Lower leg skin (tissue), 4 donors: ENCODE measurements at regions not wholly inside any gene's neighbourhood (a gene's known extent, or its start where the extent isn't known, plus 50 kb on each side); places are given as distances from the start of the nearest gene placed in this dataset.

ENCODE experiments used
- DNase-seq, 2 donors: peaks; one replicate each; pipeline ENCODE4 v3.0.0-alpha.2; 2019; ENCODE audit warnings: low spot score in 2 of 2
- H3K4me3 ChIP-seq: fragments of 200-600 bp; sonication (generic); 2 replicates; pipeline ENCODE4 v1.5.1; 2017; ENCODE audit warnings: mild to moderate bottlenecking, low read depth; ENCODE audit not compliant: poor library complexity, severe bottlenecking
- POLR2A ChIP-seq, 2 donors: fragments of 450-650 bp; IDR thresholded peaks; one replicate each; pipeline ENCODE4 v1.6.1; 2016 to 2017; ENCODE audit warnings: antibody characterized with exemption in 2 of 2, mild to moderate bottlenecking in 1 of 2, moderate library complexity in 1 of 2
- WGBS, 2 donors: methylation state at CpG; one replicate each; pipeline ENCODE4 v1.1.5; 2018; 5-methylcytosine and 5-hydroxymethylcytosine counted together
- intact Hi-C: fragments of 100-400 bp; cut with DNase I; formaldehyde crosslinking; loops from one replicate; pipeline ENCODE4 v1.15.0; 2023; ENCODE audit warnings: low total_unique reads
- TF ChIP-seq, protein P1 (sequence below), 3 donors: fragments of 450-650 bp; IDR thresholded peaks; one replicate each; pipeline ENCODE4 v1.5.1; 2016; ENCODE audit warnings: antibody characterized with exemption in 3 of 3, mild to moderate bottlenecking in 3 of 3, moderate library complexity in 2 of 3

DNA sequence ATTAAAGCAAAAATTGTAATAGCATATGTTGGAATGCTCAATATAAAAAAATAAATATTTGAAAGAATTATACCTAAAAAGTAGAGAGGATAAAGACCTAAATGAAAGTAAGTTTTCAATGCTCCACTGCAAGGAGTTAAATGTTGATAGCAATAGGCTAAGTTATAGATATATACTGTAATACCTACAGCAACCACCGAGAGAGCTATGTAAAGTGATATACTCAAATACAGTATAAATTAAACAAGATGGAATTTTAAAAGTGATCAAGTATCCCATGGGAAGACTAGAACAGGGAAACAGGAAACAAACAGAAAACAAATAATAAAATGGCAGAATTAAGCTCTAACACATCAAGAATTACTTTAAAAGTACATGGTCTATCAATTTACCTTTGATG lies 73.9 kb downstream of the CASP3 start:
- WGBS, 2 donors, result 39 to 51% methylated on average over 1 of the region's 1 CpG

DNA sequence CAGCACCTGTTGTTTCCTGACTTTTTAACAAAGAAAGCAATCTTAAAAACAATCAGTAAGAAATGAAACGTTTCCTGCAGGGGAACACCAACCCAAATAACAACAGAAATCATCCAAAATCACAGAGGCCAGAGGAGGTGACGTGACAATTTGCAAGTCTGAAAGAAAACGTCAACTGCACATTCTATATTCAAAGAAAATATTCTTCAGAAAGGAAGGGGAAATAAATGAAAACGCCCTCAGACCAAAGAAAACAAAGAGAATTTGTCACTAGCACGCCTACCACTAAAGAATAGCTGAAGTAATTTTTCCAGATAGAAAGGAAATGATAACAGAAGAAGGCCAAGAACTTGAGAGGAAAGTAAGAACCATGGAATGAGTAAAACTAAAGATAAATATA lies 74.4 kb downstream of the CASP3 start:
- TF ChIP-seq, protein P1, sequence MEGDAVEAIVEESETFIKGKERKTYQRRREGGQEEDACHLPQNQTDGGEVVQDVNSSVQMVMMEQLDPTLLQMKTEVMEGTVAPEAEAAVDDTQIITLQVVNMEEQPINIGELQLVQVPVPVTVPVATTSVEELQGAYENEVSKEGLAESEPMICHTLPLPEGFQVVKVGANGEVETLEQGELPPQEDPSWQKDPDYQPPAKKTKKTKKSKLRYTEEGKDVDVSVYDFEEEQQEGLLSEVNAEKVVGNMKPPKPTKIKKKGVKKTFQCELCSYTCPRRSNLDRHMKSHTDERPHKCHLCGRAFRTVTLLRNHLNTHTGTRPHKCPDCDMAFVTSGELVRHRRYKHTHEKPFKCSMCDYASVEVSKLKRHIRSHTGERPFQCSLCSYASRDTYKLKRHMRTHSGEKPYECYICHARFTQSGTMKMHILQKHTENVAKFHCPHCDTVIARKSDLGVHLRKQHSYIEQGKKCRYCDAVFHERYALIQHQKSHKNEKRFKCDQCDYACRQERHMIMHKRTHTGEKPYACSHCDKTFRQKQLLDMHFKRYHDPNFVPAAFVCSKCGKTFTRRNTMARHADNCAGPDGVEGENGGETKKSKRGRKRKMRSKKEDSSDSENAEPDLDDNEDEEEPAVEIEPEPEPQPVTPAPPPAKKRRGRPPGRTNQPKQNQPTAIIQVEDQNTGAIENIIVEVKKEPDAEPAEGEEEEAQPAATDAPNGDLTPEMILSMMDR (IDR thresholded peaks at IDR 0.05), result no peak
- no peak for TF ChIP-seq POLR2A (IDR thresholded peaks at IDR 0.05)
- intact Hi-C loops, result no loop called here
- DNase-seq, result no peak
- WGBS, 2 donors, result 40 to 60% methylated on average over 5 of the region's 5 CpGs
- H3K4me3 ChIP-seq, result no peak overlapping the region

More for the DNA sequence above, 73.9 kb downstream of the CASP3 start:
- DNase-seq, result no peak
- no peak for TF ChIP-seq POLR2A (IDR thresholded peaks at IDR 0.05)
- TF ChIP-seq, protein P1 (IDR thresholded peaks at IDR 0.05), result no peak
- intact Hi-C loops, result no loop called here
- no peak overlapping the region for H3K4me3 ChIP-seq

DNA sequence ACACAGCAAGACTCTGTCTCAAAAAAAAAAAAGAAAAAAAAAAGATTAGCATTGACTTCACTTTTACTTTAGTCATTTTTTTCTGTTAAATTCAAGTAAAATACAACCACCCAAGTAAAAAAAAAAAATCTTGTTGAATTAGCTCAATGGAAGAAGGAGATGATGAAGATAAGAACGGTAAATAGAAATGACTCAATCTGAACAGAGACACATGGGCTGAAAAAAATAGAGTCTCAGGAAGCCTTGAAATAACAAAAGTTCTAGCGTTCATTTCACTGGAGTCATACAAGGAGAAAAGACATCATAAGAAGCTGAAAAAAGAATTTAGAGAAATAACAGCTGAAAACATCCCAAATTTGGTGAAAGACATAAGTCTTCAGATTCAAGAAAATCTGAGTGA lies 75.5 kb downstream of the CASP3 start:
- 70 to 73% methylated on average over 2 of the region's 2 CpGs for WGBS, 2 donors
- TF ChIP-seq POLR2A (IDR thresholded peaks at IDR 0.05), result no peak
- TF ChIP-seq, protein P1 (IDR thresholded peaks at IDR 0.05), result no peak
- intact Hi-C loops, result no loop called here
- DNase-seq, result no peak
- H3K4me3 ChIP-seq, result no peak overlapping the region

DNA sequence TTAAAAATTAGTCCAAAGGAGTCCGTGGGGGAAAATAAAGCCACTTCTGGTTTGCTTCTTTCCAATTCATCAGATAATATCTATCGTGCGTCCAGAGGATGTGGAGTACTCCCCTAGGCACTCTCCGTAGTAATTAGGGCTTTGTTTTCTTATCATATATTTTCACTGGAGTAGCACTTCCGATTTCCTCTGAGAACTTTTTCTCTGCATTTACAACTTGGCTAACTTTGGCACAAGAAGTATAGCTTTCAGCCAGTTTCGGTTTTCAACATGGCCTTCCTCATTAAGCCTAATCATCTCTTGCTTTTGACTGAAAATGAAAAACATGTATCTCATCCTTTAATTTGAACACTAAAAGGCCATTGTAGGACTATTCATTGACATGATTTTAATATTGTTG lies 80.5 kb downstream of the CASP3 start:
- intact Hi-C loops, result no loop called here
- TF ChIP-seq, protein P1 (IDR thresholded peaks at IDR 0.05), result no peak
- TF ChIP-seq POLR2A (IDR thresholded peaks at IDR 0.05), result no peak
- DNase-seq, result no peak
- 59 to 62% methylated on average over 6 of the region's 6 CpGs for WGBS, 2 donors
- no peak overlapping the region for H3K4me3 ChIP-seq

DNA sequence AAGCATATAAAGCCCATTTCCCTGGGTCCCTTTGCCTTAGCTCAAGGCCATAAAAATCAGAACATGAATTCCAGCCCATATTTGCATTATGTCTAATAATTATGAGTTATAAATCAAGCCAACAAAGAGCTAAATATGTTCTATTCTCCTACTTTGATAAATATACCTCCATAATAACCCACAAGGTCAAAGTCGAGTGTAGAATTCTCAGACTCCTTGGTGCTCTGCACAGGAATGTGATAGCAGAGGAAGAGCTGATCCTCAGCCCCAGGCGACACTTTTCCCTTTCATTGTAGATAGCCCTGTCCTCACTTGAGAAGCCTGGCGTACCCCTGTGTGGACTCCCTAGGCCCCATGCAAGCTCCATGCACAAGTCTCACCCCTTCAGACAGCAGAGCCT lies 85.6 kb downstream of the CASP3 start:
- no peak for TF ChIP-seq POLR2A (IDR thresholded peaks at IDR 0.05)
- TF ChIP-seq, protein P1 (IDR thresholded peaks at IDR 0.05), result no peak
- DNase-seq, result no peak
- intact Hi-C loops, result no loop called here
- 92 to 93% methylated on average over 3 of the region's 3 CpGs for WGBS, 2 donors
- H3K4me3 ChIP-seq, result no peak overlapping the region

DNA sequence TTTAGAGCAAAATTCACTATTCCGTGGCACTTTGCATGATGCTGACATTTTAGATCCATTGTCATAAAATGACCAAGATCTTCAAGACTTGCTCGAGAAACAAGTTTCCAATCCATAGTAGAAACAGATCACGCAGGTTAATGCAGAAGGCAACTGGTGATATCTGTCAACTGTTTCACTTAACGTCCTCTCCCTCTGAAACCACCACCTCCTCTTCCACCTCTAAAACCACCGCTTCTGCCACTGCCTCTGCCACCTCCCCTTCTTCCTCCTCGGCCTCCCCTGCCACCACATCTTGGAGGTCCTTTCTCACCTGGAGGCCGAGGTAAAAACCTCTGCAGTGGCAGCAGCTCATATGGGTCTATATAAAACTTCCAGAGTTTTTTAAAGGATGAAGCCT lies 84.6 kb upstream of the IRF2 start:
- intact Hi-C loops, result no loop called here
- no peak for DNase-seq
- WGBS, 2 donors, result 74 to 76% methylated on average over 7 of the region's 7 CpGs

More for the DNA sequence above, 84.6 kb upstream of the IRF2 start:
- H3K4me3 ChIP-seq, result no peak overlapping the region
- no peak for TF ChIP-seq POLR2A (IDR thresholded peaks at IDR 0.05)
- TF ChIP-seq, protein P1 (IDR thresholded peaks at IDR 0.05), result no peak
